ENCODE measurements at regions not wholly inside any gene's neighbourhood (a gene's known extent, or its start where the extent isn't known, plus 50 kb on each side); places are given as distances from the start of the nearest gene placed in this dataset.

GRCh38 chr4:18479825-18480224 lies 458.3 kb upstream of the LCORL start:
- Histone ChIP-seq H3K4me3 (no peak overlapping the region), H3K36me3 (no peaks in the 10 kb centered on the region), H3K27ac (no peak overlapping the region), H3K27me3 (no peaks in the 10 kb centered on the region), H3K4me1 (no peaks in the 10 kb centered on the region), H3K9me3 (peaks cover 0 to 5% (median 4%) of the 10 kb centered on the region in 4 donors)
- WGBS, 2 donors, result 74 to 77% methylated on average over 3 of the region's 3 CpGs
- TF ChIP-seq, protein P1, sequence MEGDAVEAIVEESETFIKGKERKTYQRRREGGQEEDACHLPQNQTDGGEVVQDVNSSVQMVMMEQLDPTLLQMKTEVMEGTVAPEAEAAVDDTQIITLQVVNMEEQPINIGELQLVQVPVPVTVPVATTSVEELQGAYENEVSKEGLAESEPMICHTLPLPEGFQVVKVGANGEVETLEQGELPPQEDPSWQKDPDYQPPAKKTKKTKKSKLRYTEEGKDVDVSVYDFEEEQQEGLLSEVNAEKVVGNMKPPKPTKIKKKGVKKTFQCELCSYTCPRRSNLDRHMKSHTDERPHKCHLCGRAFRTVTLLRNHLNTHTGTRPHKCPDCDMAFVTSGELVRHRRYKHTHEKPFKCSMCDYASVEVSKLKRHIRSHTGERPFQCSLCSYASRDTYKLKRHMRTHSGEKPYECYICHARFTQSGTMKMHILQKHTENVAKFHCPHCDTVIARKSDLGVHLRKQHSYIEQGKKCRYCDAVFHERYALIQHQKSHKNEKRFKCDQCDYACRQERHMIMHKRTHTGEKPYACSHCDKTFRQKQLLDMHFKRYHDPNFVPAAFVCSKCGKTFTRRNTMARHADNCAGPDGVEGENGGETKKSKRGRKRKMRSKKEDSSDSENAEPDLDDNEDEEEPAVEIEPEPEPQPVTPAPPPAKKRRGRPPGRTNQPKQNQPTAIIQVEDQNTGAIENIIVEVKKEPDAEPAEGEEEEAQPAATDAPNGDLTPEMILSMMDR (IDR thresholded peaks at IDR 0.05), result no peak
- TF ChIP-seq POLR2AphosphoS5 (IDR thresholded peaks at IDR 0.05), result no peak
- no peak for TF ChIP-seq POLR2A (IDR thresholded peaks at IDR 0.05)
- TF ChIP-seq EP300 (IDR thresholded peaks at IDR 0.05), result no peak
- ATAC-seq (ENCODE audit: low FRiP score in 2 of 2) (no peak), DNase-seq (no peak)

- TF ChIP-seq, protein P1 (IDR thresholded peaks at IDR 0.05), result no peak
- TF ChIP-seq POLR2AphosphoS5 (IDR thresholded peaks at IDR 0.05) (no peak), EP300 (IDR thresholded peaks at IDR 0.05) (no peak), POLR2A (IDR thresholded peaks at IDR 0.05) (no peak)
- Histone ChIP-seq H3K4me3 (no peak overlapping the region), H3K36me3 (no peaks in the 10 kb centered on the region), H3K27ac (no peak overlapping the region), H3K9me3 (no peaks in the 10 kb centered on the region), H3K4me1 (no peaks in the 10 kb centered on the region), H3K27me3 (no peaks in the 10 kb centered on the region)
- DNase-seq, result no peak
- no peak for ATAC-seq (ENCODE audit: low FRiP score in 2 of 2)
- 83 to 88% methylated on average over 4 of the region's 4 CpGs for WGBS, 2 donors
Observed at GRCh38 chr4:18463987-18464559, 442.5 kb upstream of the LCORL start.

DNA sequence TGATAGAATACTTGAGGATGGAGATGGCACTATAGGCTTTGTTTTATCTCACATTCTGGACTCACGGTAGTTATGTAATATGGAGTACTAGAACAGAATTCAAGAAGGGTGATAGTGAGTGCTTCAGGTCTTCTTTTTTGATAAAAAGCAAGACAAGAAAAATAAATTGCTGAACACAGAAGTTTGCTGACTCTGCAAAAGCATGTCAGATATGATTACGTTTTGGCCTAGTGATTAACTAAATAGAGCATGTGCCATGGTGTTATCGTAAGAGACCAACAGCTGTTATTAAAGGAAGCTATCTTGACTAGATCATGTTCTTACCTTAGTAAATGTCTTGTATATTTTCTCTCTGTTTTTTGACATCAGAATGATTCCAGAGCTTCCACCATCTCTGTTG lies 436.9 kb upstream of the LCORL start:
- no peaks in the 10 kb centered on the region for H3K4me1 ChIP-seq
- WGBS, 2 donors, result 81 to 87% methylated on average over 3 of the region's 3 CpGs
- no peak overlapping the region for H3K4me3 ChIP-seq
- TF ChIP-seq EP300 (IDR thresholded peaks at IDR 0.05) (no peak), POLR2AphosphoS5 (IDR thresholded peaks at IDR 0.05) (no peak), POLR2A (IDR thresholded peaks at IDR 0.05) (no peak)
- TF ChIP-seq, protein P1 (IDR thresholded peaks at IDR 0.05), result no peak
- no peak overlapping the region for H3K27ac ChIP-seq
- no peaks in the 10 kb centered on the region for H3K9me3 ChIP-seq
- DNase-seq (no peak), ATAC-seq (ENCODE audit: low FRiP score in 2 of 2) (no peak)
- no peaks in the 10 kb centered on the region for H3K27me3 ChIP-seq
- H3K36me3 ChIP-seq, result no peaks in the 10 kb centered on the region

DNA sequence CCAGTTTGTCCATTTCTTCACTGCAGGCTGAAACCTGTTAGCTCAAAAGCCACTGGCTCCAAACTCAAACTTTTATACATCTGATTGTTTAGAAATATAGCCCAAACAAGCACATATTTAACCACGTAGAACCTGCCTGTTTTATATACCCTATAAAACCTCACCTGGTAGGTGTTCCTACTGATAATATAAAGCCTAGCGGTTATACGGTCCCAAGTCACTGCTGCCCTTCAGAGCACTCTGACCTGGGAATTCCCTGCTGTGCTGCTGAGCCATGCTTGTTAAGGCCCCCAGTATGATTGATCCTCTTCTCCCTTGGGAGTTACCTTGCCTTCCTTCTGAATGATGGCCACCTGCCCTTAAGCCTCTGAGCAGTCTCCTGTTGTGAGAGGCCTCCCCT lies 432.8 kb upstream of the LCORL start:
- DNase-seq, result no peak
- Histone ChIP-seq H3K4me1 (no peaks in the 10 kb centered on the region), H3K36me3 (no peaks in the 10 kb centered on the region), H3K9me3 (no peaks in the 10 kb centered on the region), H3K27ac (no peak overlapping the region), H3K4me3 (no peak overlapping the region), H3K27me3 (no peaks in the 10 kb centered on the region)
- TF ChIP-seq POLR2A (IDR thresholded peaks at IDR 0.05) (no peak), POLR2AphosphoS5 (IDR thresholded peaks at IDR 0.05) (no peak), EP300 (IDR thresholded peaks at IDR 0.05) (no peak)
- TF ChIP-seq, protein P1 (IDR thresholded peaks at IDR 0.05), result no peak
- 83 to 89% methylated on average over 3 of the region's 3 CpGs for WGBS, 2 donors
- ATAC-seq (ENCODE audit: low FRiP score in 2 of 2), result peak in 1 of 2 donors; percentile 49

DNA sequence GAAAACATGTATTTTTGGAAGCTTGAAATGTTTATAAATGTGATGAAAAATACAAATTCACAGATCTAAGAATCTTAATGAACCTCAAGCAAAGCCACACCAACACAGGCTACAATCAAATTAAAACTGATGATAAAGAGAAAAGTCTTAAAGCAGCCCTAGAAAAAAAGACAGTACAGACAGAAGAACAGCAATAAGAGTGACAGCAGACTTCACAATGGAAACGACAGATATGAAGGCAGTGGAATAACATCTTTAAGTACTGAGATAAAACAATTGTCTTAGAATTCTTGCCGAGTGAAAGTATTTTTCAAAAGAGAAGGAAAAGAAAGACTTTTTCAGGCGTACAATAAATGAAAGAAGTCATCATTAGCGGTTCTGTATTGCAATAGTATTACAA lies 423.6 kb upstream of the LCORL start:
- Histone ChIP-seq H3K27ac (no peak overlapping the region), H3K4me3 (no peak overlapping the region), H3K4me1 (no peaks in the 10 kb centered on the region), H3K9me3 (no peaks in the 10 kb centered on the region), H3K27me3 (no peaks in the 10 kb centered on the region), H3K36me3 (no peaks in the 10 kb centered on the region)
- ATAC-seq (ENCODE audit: low FRiP score in 2 of 2), result no peak
- no peak for DNase-seq
- TF ChIP-seq EP300 (IDR thresholded peaks at IDR 0.05), result no peak
- WGBS, 2 donors, result 84 to 87% methylated on average over 4 of the region's 4 CpGs
